LNCaP clone FGC (cell line): ENCODE measurements at regions not wholly inside any gene's neighbourhood (a gene's known extent, or its start where the extent isn't known, plus 50 kb on each side); places are given as distances from the start of the nearest gene placed in this dataset.
"Not testable (repeated sequence)": the region's sequence is repeated elsewhere in the genome, so short reads cannot be mapped to it uniquely, and the experiment has no call there.

Experiments
- DNase-seq: peaks from one replicate; pipeline ENCODE4 v3.0.0-alpha.2; 2011; ENCODE audit warnings: low read depth
- H3K4me3 ChIP-seq: 2 replicates; pipeline ENCODE4 v1.5.1; 2011; ENCODE audit warnings: mild to moderate bottlenecking, low read depth, low read length, control low read depth
- TF ChIP-seq, protein P1 (sequence below): IDR thresholded peaks from 2 replicates; pipeline ENCODE4 v1.5.1; 2012; ENCODE audit warnings: mild to moderate bottlenecking; ENCODE audit not compliant: control insufficient read depth, insufficient read depth; ENCODE audit errors: extremely low read depth

DNA sequence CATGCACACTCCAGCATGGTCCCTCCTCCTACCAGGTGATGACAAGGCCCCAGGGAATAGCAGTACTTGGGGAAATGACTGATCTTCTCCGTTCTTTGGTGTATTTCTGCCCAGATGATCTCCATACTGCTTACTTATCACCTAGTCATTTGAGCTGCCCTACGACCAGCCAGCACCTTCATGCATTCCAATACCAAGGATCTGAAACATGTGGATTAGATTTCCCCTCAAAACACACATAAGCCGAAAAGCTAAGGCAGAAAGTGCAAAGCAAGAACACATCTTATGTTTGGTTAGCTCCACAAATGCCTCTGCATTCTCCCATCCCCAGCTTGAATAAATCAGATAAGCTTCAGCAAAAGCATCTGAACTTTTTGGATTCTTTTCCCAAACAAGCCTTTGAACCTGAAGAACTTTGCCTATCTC lies 64.8 kb upstream of the BCL6 start:
- TF ChIP-seq, protein P1, sequence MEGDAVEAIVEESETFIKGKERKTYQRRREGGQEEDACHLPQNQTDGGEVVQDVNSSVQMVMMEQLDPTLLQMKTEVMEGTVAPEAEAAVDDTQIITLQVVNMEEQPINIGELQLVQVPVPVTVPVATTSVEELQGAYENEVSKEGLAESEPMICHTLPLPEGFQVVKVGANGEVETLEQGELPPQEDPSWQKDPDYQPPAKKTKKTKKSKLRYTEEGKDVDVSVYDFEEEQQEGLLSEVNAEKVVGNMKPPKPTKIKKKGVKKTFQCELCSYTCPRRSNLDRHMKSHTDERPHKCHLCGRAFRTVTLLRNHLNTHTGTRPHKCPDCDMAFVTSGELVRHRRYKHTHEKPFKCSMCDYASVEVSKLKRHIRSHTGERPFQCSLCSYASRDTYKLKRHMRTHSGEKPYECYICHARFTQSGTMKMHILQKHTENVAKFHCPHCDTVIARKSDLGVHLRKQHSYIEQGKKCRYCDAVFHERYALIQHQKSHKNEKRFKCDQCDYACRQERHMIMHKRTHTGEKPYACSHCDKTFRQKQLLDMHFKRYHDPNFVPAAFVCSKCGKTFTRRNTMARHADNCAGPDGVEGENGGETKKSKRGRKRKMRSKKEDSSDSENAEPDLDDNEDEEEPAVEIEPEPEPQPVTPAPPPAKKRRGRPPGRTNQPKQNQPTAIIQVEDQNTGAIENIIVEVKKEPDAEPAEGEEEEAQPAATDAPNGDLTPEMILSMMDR: no peak
- DNase-seq: no peak

DNA sequence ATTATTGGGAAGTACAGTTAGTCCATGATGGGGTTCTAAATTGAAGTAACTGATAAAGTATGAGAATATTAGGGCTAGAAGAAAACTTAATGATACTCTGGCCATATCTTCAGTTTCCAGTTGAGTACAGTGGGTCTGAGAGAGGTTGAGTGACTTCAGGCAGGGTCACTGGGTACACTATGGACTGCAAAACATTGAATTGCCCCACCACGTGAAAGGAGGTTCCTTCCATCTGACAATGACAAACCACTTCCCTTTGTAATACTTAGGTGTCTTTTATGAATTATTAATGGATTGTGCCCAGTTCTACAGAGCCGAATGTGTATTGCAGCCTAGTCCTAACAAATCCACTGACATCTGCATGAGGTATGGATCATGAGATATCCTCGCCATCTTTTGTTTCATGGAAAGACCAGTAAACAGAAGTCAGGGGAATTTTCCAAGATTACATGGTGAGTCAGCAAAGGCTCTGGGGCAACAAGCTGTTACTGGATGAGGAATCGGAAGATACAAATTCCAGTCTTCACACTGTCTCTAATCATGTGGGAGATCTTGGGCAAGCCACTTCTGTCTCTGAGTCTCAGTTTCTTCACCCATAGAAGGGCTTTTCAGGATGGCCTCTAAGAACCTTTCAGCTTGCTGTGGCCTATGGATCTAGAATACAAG lies 66.5 kb upstream of the BCL6 start:
- no peak for DNase-seq
- TF ChIP-seq, protein P1: no peak
- no peak overlapping the region for H3K4me3 ChIP-seq

More for the DNA sequence above, 64.8 kb upstream of the BCL6 start:
- H3K4me3 ChIP-seq: no peak overlapping the region

DNA sequence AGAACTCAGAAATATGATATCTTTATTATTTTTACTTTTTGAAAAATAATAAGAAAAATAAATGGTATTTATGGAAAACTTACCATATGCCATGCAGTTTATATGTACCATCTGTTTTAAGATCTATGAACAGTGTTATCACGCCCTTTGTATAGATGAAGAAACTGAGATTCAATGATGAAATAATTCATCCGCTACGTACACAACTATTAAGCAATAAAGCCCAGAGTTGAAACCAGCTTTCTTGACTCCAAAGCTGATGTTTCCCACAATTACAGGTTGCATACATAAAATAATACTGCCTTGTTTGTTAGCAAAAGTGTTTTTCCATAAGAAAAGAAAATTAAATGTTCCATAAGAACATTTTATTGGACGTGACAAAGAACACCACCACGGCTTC lies 67.2 kb upstream of the BCL6 start:
- TF ChIP-seq, protein P1: no peak
- H3K4me3 ChIP-seq: no peak overlapping the region
- DNase-seq: no peak

DNA sequence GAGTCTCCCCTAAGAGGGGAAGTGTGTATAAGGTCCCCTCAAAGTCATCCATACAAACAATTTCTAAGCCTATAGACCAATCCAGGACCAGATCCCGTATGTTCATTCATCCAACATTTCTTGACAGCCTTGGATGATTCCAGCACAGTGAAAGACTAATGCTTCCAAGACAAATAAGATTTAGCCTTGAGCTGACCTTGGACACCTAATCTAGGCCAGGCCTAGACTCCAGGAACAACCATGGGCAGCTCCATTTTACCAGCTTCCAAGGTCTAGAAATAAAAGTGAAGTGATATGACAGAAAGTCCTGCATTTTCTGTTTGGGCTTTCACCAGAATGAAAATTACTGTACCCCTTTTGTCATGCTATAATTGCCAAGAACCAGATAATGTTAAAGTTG lies 67.9 kb upstream of the BCL6 start:
- no peak overlapping the region for H3K4me3 ChIP-seq
- no peak for DNase-seq
- TF ChIP-seq, protein P1: no peak

DNA sequence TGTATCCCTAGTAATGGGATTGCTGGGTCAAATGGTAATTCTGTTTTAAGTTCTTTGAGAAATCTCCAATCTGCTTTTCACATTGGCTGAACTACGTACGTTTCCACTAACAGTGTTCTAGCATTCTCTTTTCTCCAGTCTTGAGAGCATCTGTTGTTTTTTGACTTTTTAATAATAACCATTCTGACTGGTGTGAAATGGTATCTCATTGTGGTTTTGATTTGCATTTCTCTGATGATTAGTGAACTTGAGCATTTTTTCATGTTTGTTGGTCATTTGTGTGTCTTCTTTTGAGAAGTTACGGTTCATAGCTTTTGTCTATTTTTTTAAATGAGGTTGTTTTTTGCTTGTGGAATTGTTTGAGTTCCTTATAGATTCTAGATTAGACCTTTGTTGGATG lies 72.5 kb upstream of the BCL6 start:
- DNase-seq, H3K4me3 ChIP-seq: not testable (repeated sequence)

DNA sequence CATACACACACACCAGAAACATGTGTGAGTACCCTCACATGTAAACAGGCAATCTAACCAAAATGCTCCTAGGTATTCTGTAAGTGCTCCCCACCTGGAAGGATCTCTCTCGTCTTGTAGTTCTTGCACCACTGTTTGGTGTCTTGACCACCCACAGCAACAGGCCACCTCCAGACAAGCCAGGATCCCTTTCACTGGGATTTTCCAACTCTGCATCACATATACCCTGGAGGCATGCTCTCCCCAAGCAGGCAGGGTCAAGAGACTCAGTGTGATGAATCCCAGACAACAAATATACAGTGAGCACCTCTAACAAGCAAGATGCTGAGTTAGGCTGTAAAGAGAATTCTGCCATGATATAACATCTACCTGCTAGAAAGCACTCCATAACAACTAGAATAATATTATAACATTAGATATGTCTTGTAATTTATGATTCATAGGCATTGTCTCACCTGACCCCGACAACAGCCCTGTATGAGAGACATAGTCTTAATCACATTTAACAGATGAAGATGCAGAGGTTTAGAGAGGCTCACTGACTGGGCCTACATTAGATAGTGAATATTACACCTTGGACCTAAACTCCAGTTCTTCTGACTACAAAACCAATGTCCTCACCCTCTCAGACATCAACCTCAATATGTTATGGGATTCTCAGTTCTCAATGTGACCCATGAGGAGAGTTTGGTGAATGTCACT lies 76.5 kb upstream of the BCL6 start:
- H3K4me3 ChIP-seq: no peak overlapping the region
- TF ChIP-seq, protein P1: no peak
- no peak for DNase-seq

DNA sequence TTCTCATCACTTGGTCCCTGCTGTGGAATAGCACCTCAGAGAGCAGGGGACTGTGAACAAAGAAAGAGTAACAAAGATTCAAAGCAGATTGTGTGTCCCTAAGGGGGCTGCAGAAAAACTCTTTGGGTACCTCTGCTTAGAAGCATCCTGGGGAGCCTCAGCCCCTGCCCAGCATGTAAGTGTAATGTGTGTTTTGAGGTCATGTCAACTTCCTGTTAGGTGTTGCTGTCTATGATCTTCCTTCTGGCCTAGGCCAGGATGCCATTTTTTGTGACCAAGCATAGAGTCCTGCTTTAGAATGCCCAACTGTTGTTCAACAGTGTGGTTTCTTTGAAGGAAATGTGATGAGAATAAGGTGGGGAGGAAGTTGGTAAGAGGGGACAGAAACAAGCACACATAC lies 77.1 kb upstream of the BCL6 start:
- TF ChIP-seq, protein P1: no peak
- H3K4me3 ChIP-seq: no peak overlapping the region
- DNase-seq: no peak
